ENCODE measurements at regions not wholly inside any gene's neighbourhood (a gene's known extent, or its start where the extent isn't known, plus 50 kb on each side); places are given as distances from the start of the nearest gene placed in this dataset.
A peak's percentile ranks its signal among the peaks of the same experiment; 100 is the strongest.

DNA sequence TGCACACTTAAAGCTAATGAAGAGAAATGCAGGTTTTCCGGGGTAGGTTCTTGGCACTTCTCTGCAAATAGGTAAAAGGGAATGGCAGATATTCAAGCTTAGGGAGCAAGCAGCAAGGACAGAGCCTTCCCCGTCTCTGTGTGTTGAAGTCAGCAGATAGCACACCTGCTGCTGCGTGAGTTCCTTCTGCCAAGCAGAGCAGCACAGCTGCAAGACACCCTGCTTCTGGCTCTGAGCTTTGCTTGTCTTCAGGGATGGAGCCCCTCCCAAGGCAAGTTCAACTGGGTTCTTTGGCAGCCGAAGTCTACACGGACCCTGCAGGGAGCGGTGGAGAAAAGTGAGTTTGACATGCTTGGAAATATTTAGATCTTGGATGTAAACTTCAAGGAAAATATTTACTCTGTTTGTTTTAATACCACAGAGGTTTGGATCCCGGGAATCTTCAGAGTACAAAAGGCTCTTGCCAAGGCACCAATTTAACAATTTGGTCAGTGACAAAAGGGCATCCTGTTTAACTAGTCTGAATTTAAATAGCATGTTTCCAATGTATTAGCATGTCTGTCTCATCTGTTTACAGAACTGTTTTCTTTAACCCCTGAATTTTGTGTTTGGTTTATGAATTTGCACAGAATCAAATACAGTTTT lies 113.4 kb upstream of the KCNJ16 start:
- peaks cover 11% of the 10 kb centered on the region for H3K27me3 ChIP-seq (ENCODE audit: control insufficient read depth, insufficient read depth, low read length)
- H3K4me1 ChIP-seq (ENCODE audit: control insufficient read depth, insufficient read depth, low read length), result no peaks in the 10 kb centered on the region
- no peak overlapping the region for H3K9ac ChIP-seq (ENCODE audit: low read depth, low read length)
- H3K9me3 ChIP-seq (replicated peaks; ENCODE audit: low read length), result peaks cover 4% of the 10 kb centered on the region
- H3K4me2 ChIP-seq (ENCODE audit: low read length), result no peak overlapping the region
- H3K4me3 ChIP-seq (ENCODE audit: low read length), result no peak overlapping the region
- no peaks in the 10 kb centered on the region for H3K36me3 ChIP-seq (ENCODE audit: insufficient read depth, low read length)

GRCh38 chr17:69962436-69962995 lies 112.5 kb upstream of the KCNJ16 start:
- H3K4me1 ChIP-seq (ENCODE audit: control insufficient read depth, insufficient read depth, low read length), result peaks cover 4% of the 10 kb centered on the region
- H3K36me3 ChIP-seq (ENCODE audit: insufficient read depth, low read length), result no peaks in the 10 kb centered on the region
- no peak overlapping the region for H3K9ac ChIP-seq (ENCODE audit: low read depth, low read length)
- H3K4me3 ChIP-seq (ENCODE audit: low read length), result no peak overlapping the region
- peaks cover 4% of the 10 kb centered on the region for H3K9me3 ChIP-seq (replicated peaks; ENCODE audit: low read length)
- peaks cover 11% of the 10 kb centered on the region for H3K27me3 ChIP-seq (ENCODE audit: control insufficient read depth, insufficient read depth, low read length)
- no peak overlapping the region for H3K4me2 ChIP-seq (ENCODE audit: low read length)

DNA sequence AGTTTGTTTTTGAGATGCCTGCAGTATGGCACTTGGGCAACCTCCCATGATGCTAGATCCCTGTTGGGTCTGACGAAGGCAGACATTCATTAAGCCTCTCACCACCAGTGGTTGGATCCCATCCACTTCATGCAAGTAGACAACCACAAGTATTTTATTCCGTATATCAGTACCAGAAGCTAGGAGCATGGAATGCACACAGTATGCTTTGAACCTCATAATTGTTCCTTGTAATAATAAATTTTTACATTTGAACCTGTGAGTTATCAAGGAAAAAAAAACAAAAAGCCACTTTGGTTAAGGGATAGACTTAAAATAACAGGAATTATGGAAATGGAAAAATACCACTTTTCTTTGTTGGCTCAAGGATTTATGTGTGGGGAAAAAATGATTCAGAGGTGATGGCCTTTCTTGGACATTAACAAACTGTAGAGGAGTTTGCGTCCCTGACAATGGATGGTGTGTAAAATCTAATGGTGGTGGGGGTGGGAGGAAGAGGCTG lies 107.1 kb upstream of the KCNJ16 start:
- Histone ChIP-seq H3K36me3 (ENCODE audit: insufficient read depth, low read length) (no peaks in the 10 kb centered on the region), H3K4me3 (ENCODE audit: low read length) (no peak overlapping the region), H3K27me3 (ENCODE audit: control insufficient read depth, insufficient read depth, low read length) (no peaks in the 10 kb centered on the region), H3K9ac (ENCODE audit: low read depth, low read length) (peak overlapping the region; percentile 2), H3K4me2 (ENCODE audit: low read length) (no peak overlapping the region), H3K9me3 (replicated peaks; ENCODE audit: low read length) (peaks cover 4% of the 10 kb centered on the region), H3K4me1 (ENCODE audit: control insufficient read depth, insufficient read depth, low read length) (peaks cover 7% of the 10 kb centered on the region)

DNA sequence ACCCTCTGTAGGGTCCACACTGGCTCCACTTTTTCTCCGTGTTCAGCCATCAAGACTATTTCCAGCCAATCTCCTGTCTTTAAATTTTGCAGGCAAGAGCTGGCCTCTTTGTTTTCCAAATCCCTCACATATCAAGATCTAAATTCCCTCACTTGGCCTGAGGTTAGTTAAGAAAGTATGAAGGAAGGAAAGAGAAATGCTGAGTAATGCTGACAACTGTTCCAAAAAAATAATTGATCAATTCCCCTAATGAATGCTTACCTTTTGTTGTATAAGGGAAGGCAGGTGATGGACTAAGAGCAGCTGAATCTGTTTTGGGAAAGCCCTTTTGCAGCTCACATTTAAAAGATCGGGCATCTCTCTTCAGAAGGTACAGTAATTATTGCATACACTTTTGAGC lies 105.1 kb upstream of the KCNJ16 start:
- Histone ChIP-seq H3K4me1 (ENCODE audit: control insufficient read depth, insufficient read depth, low read length) (peaks cover 7% of the 10 kb centered on the region), H3K4me3 (ENCODE audit: low read length) (no peak overlapping the region), H3K27me3 (ENCODE audit: control insufficient read depth, insufficient read depth, low read length) (no peaks in the 10 kb centered on the region), H3K9me3 (replicated peaks; ENCODE audit: low read length) (peaks cover 9% of the 10 kb centered on the region), H3K36me3 (ENCODE audit: insufficient read depth, low read length) (no peaks in the 10 kb centered on the region), H3K4me2 (ENCODE audit: low read length) (no peak overlapping the region), H3K9ac (ENCODE audit: low read depth, low read length) (no peak overlapping the region)

DNA sequence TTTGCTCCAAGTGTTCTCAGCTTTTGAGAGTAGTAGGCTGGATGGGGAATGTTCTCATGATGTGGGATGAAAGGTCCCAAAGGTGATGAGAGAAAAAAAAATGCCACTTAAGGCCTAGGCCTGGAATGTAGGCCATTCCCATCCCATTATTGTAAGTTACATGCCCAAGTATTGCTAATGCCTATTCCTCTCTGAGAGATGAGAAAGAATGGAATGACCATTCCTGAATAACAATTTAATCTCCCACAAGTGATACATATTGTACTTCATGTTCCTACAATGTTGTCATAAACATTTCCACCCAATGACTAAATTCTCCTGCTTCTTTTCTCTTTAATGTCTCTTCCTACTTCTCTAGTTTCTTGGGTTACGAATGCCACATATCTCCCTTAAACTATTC lies 102.8 kb upstream of the KCNJ16 start:
- Histone ChIP-seq H3K27me3 (ENCODE audit: control insufficient read depth, insufficient read depth, low read length) (no peaks in the 10 kb centered on the region), H3K4me3 (ENCODE audit: low read length) (no peak overlapping the region), H3K4me2 (ENCODE audit: low read length) (no peak overlapping the region), H3K9ac (ENCODE audit: low read depth, low read length) (peak overlapping the region; percentile 4), H3K4me1 (ENCODE audit: control insufficient read depth, insufficient read depth, low read length) (peaks cover 5% of the 10 kb centered on the region), H3K9me3 (replicated peaks; ENCODE audit: low read length) (peaks cover 5% of the 10 kb centered on the region), H3K36me3 (ENCODE audit: insufficient read depth, low read length) (no peaks in the 10 kb centered on the region)

DNA sequence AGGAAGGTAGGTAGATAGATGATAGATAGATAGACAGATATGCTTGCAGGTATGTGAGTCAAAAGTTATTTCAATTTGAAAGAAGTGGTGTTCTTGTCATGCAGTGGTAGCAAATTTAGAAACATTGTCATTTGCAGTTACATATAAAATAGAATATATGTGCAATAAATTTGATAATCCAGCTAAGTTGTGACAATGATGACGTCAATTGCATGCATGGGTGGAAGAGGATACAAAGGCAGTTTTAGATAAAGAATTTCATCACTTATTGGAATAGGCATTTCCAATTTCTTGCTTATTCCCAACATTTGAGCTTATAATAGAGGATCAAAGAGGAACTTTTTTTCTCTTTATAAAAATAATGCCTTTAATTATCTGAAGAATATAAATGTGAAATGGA lies 99.2 kb upstream of the KCNJ16 start:
- H3K9me3 ChIP-seq (replicated peaks; ENCODE audit: low read length), result peaks cover 5% of the 10 kb centered on the region
- no peaks in the 10 kb centered on the region for H3K27me3 ChIP-seq (ENCODE audit: control insufficient read depth, insufficient read depth, low read length)
- H3K9ac ChIP-seq (ENCODE audit: low read depth, low read length), result no peak overlapping the region
- peaks cover 7% of the 10 kb centered on the region for H3K4me1 ChIP-seq (ENCODE audit: control insufficient read depth, insufficient read depth, low read length)
- no peak overlapping the region for H3K4me2 ChIP-seq (ENCODE audit: low read length)
- H3K36me3 ChIP-seq (ENCODE audit: insufficient read depth, low read length), result no peaks in the 10 kb centered on the region
- no peak overlapping the region for H3K4me3 ChIP-seq (ENCODE audit: low read length)

- no peaks in the 10 kb centered on the region for H3K27me3 ChIP-seq (ENCODE audit: control insufficient read depth, insufficient read depth, low read length)
- no peak overlapping the region for H3K9ac ChIP-seq (ENCODE audit: low read depth, low read length)
Observed at GRCh38 chr17:69978056-69978646, 96.9 kb upstream of the KCNJ16 start.

DNA sequence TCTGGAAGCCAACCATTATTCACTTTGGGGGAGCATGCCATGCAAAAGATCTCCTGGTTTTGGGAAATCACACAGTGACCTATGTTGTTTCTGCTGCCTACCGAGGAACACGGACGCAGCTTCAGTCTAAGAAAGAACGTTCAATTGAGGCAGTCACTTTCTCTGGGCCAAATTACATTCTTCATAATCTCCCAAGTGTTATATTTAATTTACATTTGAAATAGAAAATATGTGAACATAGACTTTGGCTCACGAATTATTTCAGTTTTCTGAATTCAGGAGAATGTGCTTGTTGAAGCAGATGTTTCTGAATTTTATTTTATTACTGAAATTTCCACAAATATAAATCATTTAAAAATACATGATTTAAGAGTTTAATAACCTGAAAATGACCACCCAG lies 93.6 kb upstream of the KCNJ16 start:
- Histone ChIP-seq H3K27me3 (ENCODE audit: control insufficient read depth, insufficient read depth, low read length) (no peaks in the 10 kb centered on the region), H3K9me3 (replicated peaks; ENCODE audit: low read length) (no peaks in the 10 kb centered on the region), H3K9ac (ENCODE audit: low read depth, low read length) (no peak overlapping the region), H3K4me3 (ENCODE audit: low read length) (no peak overlapping the region), H3K4me1 (ENCODE audit: control insufficient read depth, insufficient read depth, low read length) (peaks cover 7% of the 10 kb centered on the region), H3K36me3 (ENCODE audit: insufficient read depth, low read length) (no peaks in the 10 kb centered on the region), H3K4me2 (ENCODE audit: low read length) (no peak overlapping the region)

More at GRCh38 chr17:69978056-69978646, 96.9 kb upstream of the KCNJ16 start:
- Histone ChIP-seq H3K36me3 (ENCODE audit: insufficient read depth, low read length) (no peaks in the 10 kb centered on the region), H3K9me3 (replicated peaks; ENCODE audit: low read length) (peaks cover 5% of the 10 kb centered on the region), H3K4me3 (ENCODE audit: low read length) (no peak overlapping the region), H3K4me1 (ENCODE audit: control insufficient read depth, insufficient read depth, low read length) (peaks cover 7% of the 10 kb centered on the region), H3K4me2 (ENCODE audit: low read length) (no peak overlapping the region)

GRCh38 chr17:69995476-69995875 lies 79.5 kb upstream of the KCNJ16 start:
- Histone ChIP-seq H3K27me3 (ENCODE audit: control insufficient read depth, insufficient read depth, low read length) (no peaks in the 10 kb centered on the region), H3K4me3 (ENCODE audit: low read length) (no peak overlapping the region), H3K9me3 (replicated peaks; ENCODE audit: low read length) (no peaks in the 10 kb centered on the region), H3K36me3 (ENCODE audit: insufficient read depth, low read length) (no peaks in the 10 kb centered on the region), H3K4me2 (ENCODE audit: low read length) (no peak overlapping the region), H3K4me1 (ENCODE audit: control insufficient read depth, insufficient read depth, low read length) (peaks cover 12% of the 10 kb centered on the region), H3K9ac (ENCODE audit: low read depth, low read length) (no peak overlapping the region)

DNA sequence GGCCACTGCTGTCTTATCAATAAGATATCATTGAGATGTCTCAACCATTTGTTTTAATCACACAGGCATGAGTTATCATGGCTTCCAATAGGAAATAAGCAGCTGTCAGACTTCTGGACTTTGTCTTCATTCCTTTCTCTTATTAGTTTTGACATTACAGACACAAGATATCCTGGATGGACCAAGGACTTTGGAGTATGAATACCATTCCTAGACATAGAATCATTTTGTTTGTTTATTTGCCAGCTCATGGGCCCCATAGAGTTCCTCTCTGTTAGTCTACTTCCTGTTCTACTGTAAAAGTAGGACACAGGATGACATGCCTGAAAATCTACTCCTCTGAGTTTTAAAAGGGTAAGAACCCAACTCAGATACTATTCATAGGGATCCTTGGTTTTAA lies 77.7 kb upstream of the KCNJ16 start:
- Histone ChIP-seq H3K9ac (ENCODE audit: low read depth, low read length) (no peak overlapping the region), H3K4me1 (ENCODE audit: control insufficient read depth, insufficient read depth, low read length) (peaks cover 12% of the 10 kb centered on the region), H3K4me2 (ENCODE audit: low read length) (no peak overlapping the region), H3K9me3 (replicated peaks; ENCODE audit: low read length) (no peaks in the 10 kb centered on the region), H3K4me3 (ENCODE audit: low read length) (no peak overlapping the region), H3K36me3 (ENCODE audit: insufficient read depth, low read length) (no peaks in the 10 kb centered on the region), H3K27me3 (ENCODE audit: control insufficient read depth, insufficient read depth, low read length) (no peaks in the 10 kb centered on the region)

GRCh38 chr17:69999253-69999652 lies 75.8 kb upstream of the KCNJ16 start:
- Histone ChIP-seq H3K9ac (ENCODE audit: low read depth, low read length) (no peak overlapping the region), H3K36me3 (ENCODE audit: insufficient read depth, low read length) (no peaks in the 10 kb centered on the region), H3K4me2 (ENCODE audit: low read length) (no peak overlapping the region), H3K9me3 (replicated peaks; ENCODE audit: low read length) (no peaks in the 10 kb centered on the region), H3K27me3 (ENCODE audit: control insufficient read depth, insufficient read depth, low read length) (no peaks in the 10 kb centered on the region), H3K4me1 (ENCODE audit: control insufficient read depth, insufficient read depth, low read length) (peaks cover 12% of the 10 kb centered on the region), H3K4me3 (ENCODE audit: low read length) (no peak overlapping the region)

- Histone ChIP-seq H3K9me3 (replicated peaks; ENCODE audit: low read length) (no peaks in the 10 kb centered on the region), H3K4me2 (ENCODE audit: low read length) (no peak overlapping the region), H3K27me3 (ENCODE audit: control insufficient read depth, insufficient read depth, low read length) (no peaks in the 10 kb centered on the region), H3K36me3 (ENCODE audit: insufficient read depth, low read length) (no peaks in the 10 kb centered on the region), H3K4me3 (ENCODE audit: low read length) (no peak overlapping the region), H3K9ac (ENCODE audit: low read depth, low read length) (no peak overlapping the region), H3K4me1 (ENCODE audit: control insufficient read depth, insufficient read depth, low read length) (no peaks in the 10 kb centered on the region)
Observed at GRCh38 chr17:70006159-70006558, 68.9 kb upstream of the KCNJ16 start.
